ENCODE measurements at regions not wholly inside any gene's neighbourhood (a gene's known extent, or its start where the extent isn't known, plus 50 kb on each side); places are given as distances from the start of the nearest gene placed in this dataset.
"Not testable (repeated sequence)": the region's sequence is repeated elsewhere in the genome, so short reads cannot be mapped to it uniquely, and the experiment has no call there.

- no peak for DNase-seq (ENCODE audit: low read depth in 4 of 4, low spot score in 3 of 4)
These were observed 825.9 kb downstream of the KCNJ18 start for GRCh38 chr17:22518185-22518584.

- DNase-seq (ENCODE audit: low read depth in 4 of 4, low spot score in 3 of 4): not testable (repeated sequence)
These were observed 856.5 kb downstream of the KCNJ18 start for GRCh38 chr17:22548873-22549272.

- not testable (repeated sequence) for DNase-seq (ENCODE audit: low read depth in 4 of 4, low spot score in 3 of 4)
These were observed 859.5 kb downstream of the KCNJ18 start for GRCh38 chr17:22551695-22552415.

- no peak for DNase-seq (ENCODE audit: low read depth in 4 of 4, low spot score in 3 of 4)
These were observed 877.3 kb downstream of the KCNJ18 start for GRCh38 chr17:22569459-22570143.

- DNase-seq (ENCODE audit: low read depth in 4 of 4, low spot score in 3 of 4): no peak
These were observed 878.0 kb downstream of the KCNJ18 start for GRCh38 chr17:22570144-22570845.

GRCh38 chr17:22599322-22599721 is 907.0 kb downstream of the KCNJ18 start:
- no peak for DNase-seq (ENCODE audit: low read depth in 4 of 4, low spot score in 3 of 4)

GRCh38 chr17:22600644-22601298 is 908.4 kb downstream of the KCNJ18 start:
- peak in 1 of 4 donors; percentile 2 for DNase-seq (ENCODE audit: low read depth in 4 of 4, low spot score in 3 of 4)
